ENCODE measurements at regions not wholly inside any gene's neighbourhood (a gene's known extent, or its start where the extent isn't known, plus 50 kb on each side); places are given as distances from the start of the nearest gene placed in this dataset.

DNA sequence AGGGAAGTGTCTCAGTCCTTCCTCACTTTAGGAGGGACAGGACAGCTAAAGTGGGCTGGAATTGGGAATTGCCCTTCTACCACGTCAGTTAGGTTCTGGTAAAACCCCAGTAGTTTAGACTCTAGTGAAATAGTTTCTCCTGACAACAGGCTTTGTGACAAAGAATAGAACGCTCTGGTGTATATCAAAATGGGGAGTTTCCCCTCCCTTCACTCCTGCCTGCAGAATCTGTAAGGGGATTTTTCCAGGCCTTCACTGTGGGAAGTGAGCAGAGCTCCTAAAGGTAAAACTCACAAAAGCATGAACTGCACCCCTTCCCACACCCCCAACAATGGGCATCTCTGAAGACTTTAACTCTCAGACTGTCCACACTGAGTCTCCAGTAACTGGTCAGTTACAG lies 460.9 kb upstream of the LRRC4C start:
- TF ChIP-seq, protein P1, sequence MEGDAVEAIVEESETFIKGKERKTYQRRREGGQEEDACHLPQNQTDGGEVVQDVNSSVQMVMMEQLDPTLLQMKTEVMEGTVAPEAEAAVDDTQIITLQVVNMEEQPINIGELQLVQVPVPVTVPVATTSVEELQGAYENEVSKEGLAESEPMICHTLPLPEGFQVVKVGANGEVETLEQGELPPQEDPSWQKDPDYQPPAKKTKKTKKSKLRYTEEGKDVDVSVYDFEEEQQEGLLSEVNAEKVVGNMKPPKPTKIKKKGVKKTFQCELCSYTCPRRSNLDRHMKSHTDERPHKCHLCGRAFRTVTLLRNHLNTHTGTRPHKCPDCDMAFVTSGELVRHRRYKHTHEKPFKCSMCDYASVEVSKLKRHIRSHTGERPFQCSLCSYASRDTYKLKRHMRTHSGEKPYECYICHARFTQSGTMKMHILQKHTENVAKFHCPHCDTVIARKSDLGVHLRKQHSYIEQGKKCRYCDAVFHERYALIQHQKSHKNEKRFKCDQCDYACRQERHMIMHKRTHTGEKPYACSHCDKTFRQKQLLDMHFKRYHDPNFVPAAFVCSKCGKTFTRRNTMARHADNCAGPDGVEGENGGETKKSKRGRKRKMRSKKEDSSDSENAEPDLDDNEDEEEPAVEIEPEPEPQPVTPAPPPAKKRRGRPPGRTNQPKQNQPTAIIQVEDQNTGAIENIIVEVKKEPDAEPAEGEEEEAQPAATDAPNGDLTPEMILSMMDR (IDR thresholded peaks at IDR 0.05; ENCODE audit: extremely low read depth in 1 of 2, insufficient read depth in 1 of 2, low read depth in 1 of 2, low read length in 2 of 2): no peak
- TF ChIP-seq, protein P2, sequence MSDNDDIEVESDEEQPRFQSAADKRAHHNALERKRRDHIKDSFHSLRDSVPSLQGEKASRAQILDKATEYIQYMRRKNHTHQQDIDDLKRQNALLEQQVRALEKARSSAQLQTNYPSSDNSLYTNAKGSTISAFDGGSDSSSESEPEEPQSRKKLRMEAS (IDR thresholded peaks at IDR 0.05; ENCODE audit: insufficient read depth, insufficient read length): no peak
- no peak for TF ChIP-seq EZH2 (IDR thresholded peaks at IDR 0.05; ENCODE audit: borderline replicate concordance, low read depth, low read length, severe bottlenecking)
- no peak for TF ChIP-seq POLR2A (IDR thresholded peaks at IDR 0.05; ENCODE audit: low read depth, low read length)

Measured in endothelial cell of umbilical vein (primary cell).